NCI-H2196 treated with DMSO at 0.1 percent for 48 hours (cell line): ENCODE measurements at regions not wholly inside any gene's neighbourhood (a gene's known extent, or its start where the extent isn't known, plus 50 kb on each side); places are given as distances from the start of the nearest gene placed in this dataset.

Experiments
- DNase-seq: peaks from one replicate; lab custom pipeline; 2025; ENCODE audit not compliant: unreplicated experiment; lab: John Stamatoyannopoulos, UW

DNA sequence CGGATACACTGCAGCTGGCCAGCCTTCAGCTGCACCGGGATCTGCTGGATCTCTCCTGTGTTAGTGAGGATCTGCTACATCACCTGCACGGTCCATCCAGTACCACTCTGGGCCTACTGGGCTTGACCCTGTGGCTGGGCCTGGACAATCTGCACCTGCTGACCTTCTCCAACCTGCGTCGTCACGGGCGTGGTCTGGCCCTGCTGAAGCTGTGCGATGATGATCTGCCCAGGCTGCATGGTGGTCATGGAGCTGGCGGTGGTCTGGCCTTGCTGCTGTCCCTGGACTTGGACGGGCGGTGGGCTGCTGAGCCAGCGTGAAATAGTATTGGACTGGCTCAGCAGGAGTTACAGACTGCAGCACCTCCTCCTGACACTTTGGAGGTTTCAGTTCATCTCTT is 137.1 kb upstream of the GAS1 start:
- no peak for DNase-seq

DNA sequence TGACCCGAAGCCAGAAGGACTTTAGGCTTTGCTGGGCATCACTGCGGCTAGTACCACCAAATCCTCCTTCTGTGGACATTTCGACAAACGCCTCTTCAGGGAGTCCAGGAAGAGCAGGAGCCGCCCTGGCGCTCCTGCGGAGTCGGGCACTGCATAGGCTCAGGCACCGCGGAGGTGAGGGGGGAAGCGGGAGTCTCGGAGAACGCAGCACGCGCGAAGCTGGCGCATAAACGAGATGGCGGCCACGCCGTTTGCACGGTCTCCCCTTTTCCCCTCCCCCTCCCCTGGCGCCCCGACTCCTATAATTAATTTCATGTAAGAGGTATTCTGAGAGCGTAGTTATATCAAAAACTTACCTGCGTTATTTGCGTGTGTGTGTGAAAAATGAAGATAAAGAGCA is 137.8 kb upstream of the GAS1 start:
- no peak for DNase-seq

DNA sequence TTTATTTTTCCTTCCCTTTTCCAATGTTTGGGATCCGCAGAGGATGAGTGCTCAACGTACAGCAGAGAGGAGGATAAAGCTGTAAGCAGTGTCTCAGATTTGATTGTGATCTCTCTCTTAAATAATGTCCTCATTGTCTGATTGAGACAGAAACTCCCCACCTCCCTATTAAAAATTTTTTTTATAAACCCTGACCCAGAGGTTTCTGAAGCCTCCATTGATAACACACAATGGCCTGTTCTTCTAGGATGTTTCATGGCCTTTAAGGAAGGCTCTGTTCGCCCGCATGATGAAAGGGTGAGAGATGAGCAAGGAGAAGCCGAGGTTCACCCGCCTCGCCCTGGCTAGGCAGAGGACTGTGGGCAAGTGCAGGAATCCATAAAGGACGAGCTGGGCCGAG is 138.2 kb upstream of the GAS1 start:
- DNase-seq: no peak

DNA sequence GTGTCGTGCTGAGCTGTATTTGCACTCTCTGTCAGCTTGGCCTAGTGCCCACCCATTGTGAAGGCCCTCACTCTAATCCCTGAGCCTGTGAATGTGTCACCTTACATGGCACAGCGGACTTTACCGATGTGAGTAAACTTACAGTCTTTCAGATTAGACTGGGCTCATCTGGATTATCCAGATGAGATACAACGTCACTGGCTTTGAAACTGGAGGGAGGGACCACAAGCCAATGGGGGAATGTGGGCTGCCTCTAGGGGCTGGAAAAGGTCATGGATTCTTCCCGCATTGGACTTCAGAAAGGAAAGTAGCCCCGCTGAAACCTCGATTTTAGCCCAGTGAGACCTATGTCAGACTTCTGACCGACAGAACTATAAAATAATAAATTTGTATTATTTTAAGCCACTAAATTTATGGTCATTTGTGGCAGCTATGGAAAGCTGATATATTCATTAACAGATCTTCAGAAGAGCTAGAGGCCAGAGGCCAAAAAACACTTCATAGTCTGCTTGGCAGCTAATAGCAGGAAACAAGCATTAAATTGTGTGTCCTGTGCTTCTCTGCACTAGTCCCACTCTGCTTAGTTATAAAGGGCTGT is 139.0 kb upstream of the GAS1 start:
- no peak for DNase-seq

DNA sequence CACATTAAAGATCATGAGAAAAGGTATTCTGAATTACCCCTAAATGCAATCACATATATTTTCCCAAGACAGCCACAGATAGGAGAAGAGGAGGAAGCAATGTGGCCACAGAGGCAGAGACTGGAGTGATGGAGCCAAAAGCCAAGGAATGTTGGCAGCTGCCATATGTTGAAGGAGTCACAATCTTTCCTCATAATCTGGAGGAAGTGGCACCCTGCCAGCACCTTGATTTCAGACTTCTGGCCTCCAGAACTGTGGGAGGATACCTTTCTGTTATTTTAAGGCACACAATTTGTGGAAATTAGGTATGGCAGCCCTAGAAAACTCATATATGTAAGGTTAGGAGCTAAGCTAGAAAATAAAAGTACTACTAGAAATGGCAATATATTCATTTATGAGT is 139.9 kb upstream of the GAS1 start:
- no peak for DNase-seq

DNA sequence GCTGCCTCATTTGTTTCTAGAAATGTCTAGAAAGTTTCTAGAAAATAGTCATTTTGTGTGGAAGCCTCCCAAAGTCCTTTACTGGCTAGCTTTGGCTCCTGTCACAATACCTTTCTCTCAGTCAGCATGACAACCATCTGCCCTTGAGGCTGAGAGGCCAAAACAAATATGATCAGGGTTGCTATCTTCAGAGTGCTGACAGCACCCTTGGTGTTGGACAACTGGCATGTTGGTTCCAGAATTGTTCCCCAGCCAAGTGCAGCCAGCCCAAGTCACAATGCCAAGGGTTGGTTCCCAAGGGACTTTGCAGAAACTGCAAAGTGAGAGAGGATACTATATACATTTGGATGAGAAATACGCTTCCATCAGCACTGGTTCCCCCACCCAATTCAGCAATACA is 140.9 kb upstream of the GAS1 start:
- DNase-seq: no peak

DNA sequence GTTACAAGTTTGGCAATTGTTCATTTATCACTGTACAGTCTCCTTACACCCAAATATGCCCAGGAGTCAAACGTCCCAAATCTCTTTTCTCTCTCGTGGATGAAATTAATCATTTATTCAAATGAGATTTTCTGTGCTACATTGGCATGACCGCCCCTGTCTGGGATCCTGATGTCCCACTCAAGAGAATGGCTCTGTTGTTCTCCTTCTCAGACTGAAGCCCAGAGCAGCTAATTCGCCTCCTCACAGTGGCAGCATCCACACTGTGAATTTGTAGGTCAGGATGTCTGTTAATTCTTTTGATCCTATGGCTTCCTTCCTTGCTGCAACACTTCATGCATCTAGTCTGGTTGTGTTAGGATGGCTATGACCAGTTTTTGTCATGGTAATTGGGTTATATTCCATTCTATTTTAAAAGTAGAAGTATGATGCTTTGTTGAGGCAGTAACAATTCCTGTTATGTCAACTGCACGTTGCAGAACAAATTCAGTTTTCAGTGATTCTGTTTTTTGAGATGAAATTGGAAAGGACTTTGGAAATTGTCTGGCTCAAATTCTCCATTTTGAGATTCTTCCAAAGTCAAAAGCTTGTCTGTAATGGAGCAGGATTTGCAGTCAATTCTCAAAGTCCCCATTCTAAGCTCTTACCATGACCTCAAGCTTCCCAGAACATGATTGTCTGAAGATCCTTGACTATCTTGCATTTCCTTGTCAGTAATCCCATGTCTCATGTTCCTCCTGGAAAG is 141.5 kb upstream of the GAS1 start:
- no peak for DNase-seq

DNA sequence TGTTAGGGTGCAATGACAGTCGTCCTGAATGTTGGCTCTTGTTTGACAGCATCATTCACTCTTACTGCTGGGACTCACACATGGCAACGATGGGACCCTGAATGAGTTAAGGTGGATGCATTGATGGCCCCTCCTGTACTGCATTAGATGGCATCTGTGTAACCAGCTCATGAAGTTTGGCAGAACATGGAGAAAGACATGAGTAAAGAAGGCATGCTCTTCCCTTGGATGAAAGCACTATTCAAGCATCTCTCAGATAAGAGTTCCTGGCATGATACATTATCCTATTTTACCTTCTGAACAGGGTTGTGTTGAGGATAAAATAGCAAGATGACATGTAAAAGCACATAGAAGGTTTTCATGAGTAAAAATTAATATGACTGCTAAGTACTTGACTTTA is 142.2 kb upstream of the GAS1 start:
- DNase-seq: no peak

DNA sequence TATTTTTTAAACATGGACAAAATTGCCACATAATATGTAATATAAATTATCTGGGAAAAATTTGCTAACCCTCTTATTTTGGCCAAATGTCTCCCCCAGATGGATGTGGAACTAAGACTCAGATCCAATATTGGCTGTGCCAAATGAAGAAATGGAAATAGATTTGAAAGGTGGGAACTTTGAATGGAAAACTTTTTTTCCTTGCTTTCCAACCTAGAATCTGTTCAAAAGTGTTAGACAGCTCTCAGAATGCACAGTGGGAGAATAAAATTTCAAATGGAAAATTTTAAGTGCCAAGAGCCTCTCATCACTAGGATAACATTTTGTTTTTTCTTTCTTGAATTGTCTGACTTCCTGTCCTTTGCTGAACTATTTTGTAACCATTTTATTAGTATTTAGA is 142.6 kb upstream of the GAS1 start:
- no peak for DNase-seq

DNA sequence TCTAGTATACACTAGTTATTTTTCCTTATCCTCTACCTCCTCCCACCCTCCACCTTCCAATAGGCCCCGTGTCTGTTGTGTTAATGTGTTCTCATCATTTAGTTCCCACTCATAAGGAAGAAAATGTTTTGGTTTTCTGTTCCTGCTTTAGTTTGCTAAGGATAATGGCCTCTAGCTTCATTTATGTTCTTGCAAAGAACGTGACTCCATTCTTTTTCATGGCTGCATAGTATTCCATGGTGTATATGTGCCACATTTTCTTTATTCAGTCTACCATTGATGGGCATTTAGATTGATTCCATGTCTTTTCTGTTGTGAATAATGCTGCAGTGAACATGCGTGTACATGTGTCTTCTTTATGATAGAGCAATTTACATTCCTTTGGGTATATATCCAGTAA is 146.5 kb upstream of the GAS1 start:
- DNase-seq: no peak

DNA sequence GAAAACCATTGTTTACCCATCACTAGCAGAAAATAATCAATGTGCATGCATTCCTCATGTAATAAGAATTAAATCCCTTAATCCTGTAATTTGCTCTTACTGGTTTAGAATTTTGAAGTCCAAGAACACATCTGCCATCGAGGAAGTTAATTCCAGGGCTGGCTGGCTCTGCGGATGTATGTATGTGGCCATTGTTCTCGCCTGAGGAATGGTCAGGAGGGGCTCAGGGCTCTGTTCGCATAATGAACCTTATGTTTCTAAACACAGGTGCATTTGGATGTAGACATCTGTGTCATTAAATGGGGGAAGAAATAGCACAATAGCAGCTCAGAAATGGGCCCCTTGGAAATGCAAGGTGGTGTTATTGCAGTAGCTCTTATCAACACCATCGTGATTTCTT is 148.6 kb upstream of the GAS1 start:
- DNase-seq: no peak

DNA sequence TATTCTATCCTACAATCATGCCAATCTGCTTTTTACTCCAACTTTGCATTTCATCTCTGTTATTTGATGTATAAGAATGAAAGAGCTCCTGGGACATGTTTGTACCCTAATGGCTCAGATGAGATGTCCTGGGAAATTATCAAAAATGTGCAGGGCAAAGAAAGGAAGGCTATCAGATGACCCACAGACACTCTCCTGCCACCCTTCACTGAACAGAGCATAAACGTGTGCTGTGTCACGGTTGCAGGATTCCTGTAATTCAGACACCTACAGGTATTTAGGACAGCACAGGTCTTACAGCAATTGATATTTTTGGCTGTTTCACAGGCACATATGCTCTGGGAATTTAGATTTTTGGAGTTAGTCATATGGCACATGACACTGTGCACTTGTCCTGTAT is 149.2 kb upstream of the GAS1 start:
- DNase-seq: no peak

DNA sequence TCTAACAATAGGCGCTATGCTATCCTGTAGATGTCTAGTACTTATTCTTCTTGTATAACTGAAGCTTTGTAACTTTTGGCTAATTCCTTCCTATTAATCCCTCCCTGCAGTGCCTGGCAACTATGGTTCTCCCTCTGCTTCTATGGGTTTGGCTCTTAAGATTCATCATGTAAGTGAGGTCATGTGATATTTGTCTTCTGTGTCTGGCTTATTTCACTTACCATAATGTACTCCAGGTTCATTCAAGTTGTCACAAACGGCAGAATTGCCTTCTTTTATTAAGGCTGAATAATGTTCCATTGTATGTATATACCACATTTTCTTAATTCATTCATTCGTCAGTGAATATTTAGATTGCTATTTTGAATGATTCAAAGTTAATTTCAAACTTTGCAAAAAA is 149.9 kb upstream of the GAS1 start:
- no peak for DNase-seq

DNA sequence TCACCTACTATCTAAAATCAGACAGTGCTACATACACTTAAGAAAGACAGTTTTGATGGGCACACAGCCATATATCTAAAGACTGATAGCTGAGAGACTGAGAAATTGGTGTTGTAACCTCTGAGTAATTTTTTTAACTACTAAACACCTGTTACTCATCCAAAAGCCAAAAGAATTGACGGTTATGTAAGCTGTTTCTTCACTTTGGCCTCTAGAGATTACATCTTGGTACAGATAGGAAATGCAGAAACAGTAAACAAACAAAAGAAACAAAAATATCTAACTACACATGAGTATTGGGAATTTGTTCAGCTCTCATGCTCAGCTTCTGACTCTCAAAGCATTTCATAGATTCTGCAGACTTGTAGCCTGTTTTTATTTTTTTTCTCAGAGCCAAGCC is 152.1 kb upstream of the GAS1 start:
- no peak for DNase-seq

DNA sequence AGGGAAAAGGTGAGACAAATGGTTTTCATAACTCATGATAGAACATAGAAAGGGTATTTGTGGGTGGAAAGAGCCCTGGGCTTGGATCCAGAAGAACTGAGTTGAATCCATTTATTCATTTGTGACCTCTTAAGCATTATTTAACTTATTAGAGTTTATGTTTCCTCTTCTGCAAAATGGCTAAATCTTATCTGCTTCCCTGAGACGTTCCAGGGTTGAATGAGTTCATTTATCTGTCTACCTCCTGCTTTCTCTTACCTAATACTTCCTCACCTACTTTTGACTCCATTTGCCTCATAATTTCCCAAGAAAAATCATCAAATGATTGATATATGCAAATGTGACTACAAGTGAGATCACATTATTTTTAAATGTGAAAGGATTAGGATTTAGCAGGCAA is 152.7 kb upstream of the GAS1 start:
- DNase-seq: no peak

DNA sequence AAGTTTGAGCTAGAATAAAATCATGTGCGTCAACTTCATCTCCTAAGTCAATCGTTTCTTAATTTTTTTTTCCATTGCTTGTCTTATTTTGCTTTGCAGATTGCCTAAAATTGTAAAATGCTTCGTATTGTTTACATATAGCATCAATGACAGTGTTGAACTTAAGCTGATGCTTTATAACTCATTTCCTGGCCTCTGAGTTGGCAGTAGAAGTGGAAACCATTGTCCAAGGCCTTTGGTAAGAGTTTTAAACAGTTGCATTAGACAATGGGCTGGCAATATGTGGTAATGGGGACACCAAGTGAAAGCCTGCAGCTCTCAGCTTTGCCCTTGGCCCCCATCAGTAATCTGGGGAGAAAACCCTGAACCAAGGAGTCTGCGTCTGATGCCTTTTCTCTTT is 154.8 kb upstream of the GAS1 start:
- DNase-seq: no peak

DNA sequence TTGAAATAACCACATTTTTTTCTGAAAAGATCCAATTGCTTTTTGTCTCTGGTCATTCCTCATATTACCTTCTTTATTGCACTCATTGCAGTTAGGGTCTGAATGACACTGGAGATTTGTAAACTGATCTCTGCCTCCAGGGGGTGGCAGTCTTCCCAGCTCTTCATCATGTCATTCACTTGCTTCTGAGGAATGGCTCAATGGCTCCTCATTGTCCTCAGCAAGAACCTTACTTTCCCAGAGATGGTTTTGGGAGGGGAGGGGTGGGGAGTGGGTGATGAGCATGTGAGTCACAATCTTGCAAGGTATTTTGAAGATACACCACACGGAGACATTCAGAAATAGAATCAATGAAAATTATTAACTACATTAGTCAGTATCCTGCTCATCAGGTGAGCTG is 159.8 kb upstream of the GAS1 start:
- no peak for DNase-seq

DNA sequence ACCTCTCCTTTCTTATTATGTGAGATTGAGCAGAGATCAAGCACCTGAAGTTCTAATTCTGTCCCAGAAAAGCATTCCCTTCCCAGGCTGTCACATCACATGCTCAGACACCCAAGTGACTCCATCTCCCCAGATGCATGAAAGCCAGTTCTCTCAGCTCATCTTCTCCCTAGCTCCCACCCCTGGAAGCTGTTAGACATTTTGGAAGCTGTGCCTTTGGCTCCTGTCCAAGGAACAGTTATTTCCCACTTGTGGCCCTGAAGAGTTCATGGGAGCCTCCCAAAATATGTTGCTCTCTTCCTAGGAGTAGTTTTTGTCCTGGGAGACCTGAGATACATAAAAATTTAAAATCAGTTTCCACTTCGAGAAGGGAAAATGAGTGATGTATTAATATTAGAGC is 161.4 kb upstream of the GAS1 start:
- DNase-seq: no peak

DNA sequence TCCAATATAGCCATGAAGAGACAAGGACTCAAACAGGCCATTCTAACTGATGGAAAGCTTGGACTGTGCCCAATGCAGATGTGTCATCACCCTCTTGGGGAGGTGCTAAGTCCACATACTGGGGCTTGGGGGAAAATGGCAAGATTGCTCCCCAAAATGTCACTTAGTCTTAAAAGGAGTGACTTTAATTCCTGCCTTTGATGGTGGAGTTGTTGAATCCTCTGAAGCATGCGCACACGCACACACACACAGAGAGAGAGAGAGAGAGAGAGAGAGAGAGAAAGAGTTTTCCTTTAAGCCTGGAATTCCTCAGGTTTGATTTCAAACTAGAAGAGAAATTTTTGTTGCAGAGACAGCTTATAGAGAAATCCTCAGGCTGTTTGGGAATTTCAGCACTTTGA is 161.9 kb upstream of the GAS1 start:
- DNase-seq: no peak

DNA sequence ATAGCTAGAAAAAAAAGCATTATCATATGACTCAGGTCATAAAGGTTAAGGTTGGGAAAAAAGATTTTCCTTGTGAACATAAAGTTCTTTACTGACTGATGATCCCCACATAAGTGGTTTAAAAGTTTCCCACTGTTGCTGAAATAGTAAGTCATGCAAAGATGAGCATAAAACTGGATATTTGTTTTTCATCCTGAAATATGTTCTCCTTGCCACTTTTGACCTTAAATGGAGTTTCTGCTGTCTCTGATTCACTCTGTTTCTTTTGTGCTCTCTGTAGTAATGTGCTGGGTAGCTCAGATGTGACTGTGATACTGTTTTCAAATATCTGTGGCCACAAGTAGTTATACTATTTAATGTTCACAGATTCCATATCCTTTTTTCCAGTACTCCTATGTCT is 162.5 kb upstream of the GAS1 start:
- no peak for DNase-seq

DNA sequence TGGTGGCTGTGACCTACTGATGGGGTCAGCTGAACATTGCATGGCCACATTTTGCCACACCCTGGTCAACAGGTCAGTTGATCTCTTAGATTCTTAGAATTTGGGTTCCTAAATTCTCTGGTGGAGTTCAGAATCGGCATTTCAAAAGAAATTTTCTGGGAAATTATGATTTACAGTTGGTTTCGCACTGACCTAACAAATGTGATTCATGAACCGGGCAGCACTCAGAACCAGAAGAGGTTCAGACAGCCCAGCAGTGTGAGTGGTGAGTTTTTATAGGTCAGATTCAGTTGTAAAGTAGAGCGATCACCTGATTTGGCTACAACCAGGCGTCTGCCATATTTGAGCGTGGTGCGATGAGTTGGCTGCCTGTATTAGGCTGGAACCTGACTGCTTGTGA is 163.7 kb upstream of the GAS1 start:
- DNase-seq: no peak

DNA sequence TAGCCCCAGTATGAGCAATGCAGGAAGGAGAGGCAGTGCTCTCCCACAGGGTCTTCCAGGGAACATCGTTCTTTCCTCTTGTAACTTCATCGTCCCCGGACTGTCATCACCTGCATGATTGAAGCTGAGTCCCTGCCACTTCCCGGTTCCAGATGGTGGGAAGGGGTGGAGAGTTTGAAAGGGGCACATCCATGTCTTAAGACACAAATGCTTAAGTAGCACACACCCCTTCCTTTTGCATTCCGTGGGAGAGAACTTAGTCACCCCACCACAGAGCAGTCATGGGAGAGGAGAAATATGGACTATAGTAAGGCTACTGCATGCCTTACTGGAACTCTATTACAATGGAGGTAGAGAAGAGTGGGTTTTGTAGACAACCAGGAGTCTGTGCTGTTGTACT is 165.3 kb upstream of the GAS1 start:
- no peak for DNase-seq

DNA sequence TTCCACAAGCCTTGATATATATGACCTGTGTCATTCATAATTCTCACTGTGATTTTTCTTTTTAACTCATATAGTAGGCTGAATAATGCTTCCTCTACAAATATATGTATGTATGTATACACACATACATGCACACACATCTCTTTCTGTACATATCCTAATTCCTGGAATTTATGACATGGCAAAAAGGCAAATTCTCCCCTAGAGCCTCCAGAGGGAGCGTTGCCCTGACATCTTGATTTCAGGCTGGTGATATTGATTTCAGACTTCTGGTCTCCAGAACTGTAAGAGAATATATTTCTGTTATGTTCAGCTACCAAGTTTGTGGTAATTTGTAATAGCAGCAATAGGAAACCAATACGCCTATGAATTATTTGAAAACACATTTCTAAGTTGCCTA is 166.6 kb upstream of the GAS1 start:
- DNase-seq: no peak
